LNCaP clone FGC (cell line): ENCODE measurements at regions not wholly inside any gene's neighbourhood (a gene's known extent, or its start where the extent isn't known, plus 50 kb on each side); places are given as distances from the start of the nearest gene placed in this dataset.
"Not testable (repeated sequence)": the region's sequence is repeated elsewhere in the genome, so short reads cannot be mapped to it uniquely, and the experiment has no call there.

Experiments used
- DNase-seq: peaks from one replicate; pipeline ENCODE4 v3.0.0-alpha.2; 2011; ENCODE audit warnings: low read depth
- H3K4me3 ChIP-seq: 2 replicates; pipeline ENCODE4 v1.5.1; 2011; ENCODE audit warnings: mild to moderate bottlenecking, low read depth, low read length, control low read depth
- CTCF ChIP-seq: IDR thresholded peaks from 2 replicates; pipeline ENCODE4 v1.5.1; 2012; ENCODE audit warnings: mild to moderate bottlenecking; ENCODE audit not compliant: control insufficient read depth, insufficient read depth; ENCODE audit errors: extremely low read depth

GRCh38 chr1:105072850-105073249 is 1323.2 kb downstream of the AMY1C start:
- 0 out of 2 replicates have a peak, but pooled peaks have one; percentile 9 for TF ChIP-seq CTCF
- no peak overlapping the region for H3K4me3 ChIP-seq
- DNase-seq: no peak

- no peak for TF ChIP-seq CTCF
- H3K4me3 ChIP-seq: no peak overlapping the region
- no peak for DNase-seq
Measured at GRCh38 chr1:105073660-105074059, 1324.0 kb downstream of the AMY1C start.

- no peak for DNase-seq
- no peak overlapping the region for H3K4me3 ChIP-seq
- TF ChIP-seq CTCF: no peak
Measured at GRCh38 chr1:105083611-105084010, 1333.9 kb downstream of the AMY1C start.

GRCh38 chr1:105087506-105087905 is 1337.8 kb downstream of the AMY1C start:
- no peak overlapping the region for H3K4me3 ChIP-seq
- DNase-seq: no peak
- no peak for TF ChIP-seq CTCF

GRCh38 chr1:105088166-105088565 is 1338.5 kb downstream of the AMY1C start:
- no peak overlapping the region for H3K4me3 ChIP-seq
- no peak for DNase-seq
- no peak for TF ChIP-seq CTCF

GRCh38 chr1:105093893-105094292 is 1344.2 kb downstream of the AMY1C start:
- not testable (repeated sequence) for DNase-seq, H3K4me3 ChIP-seq

GRCh38 chr1:105100102-105100501 is 1350.4 kb downstream of the AMY1C start:
- TF ChIP-seq CTCF: no peak
- no peak overlapping the region for H3K4me3 ChIP-seq
- DNase-seq: no peak
